Astrocyte (in vitro differentiated cells and primary cell): ENCODE measurements at regions not wholly inside any gene's neighbourhood (a gene's known extent, or its start where the extent isn't known, plus 50 kb on each side); places are given as distances from the start of the nearest gene placed in this dataset.

Source experiments
- DNase-seq: peaks from one replicate; pipeline ENCODE4 v3.0.0-alpha.2; 2010; ENCODE audit warnings: low read depth
- FAIRE-seq: peaks from 2 replicates; lab custom pipeline; 2011; peaks lifted over from hg19 to GRCh38; lab: Jason Lieb, UNC
- H2AFZ ChIP-seq: 2 replicates; pipeline ENCODE4 v1.6.0; 2012; ENCODE audit warnings: low read depth, low read length, inconsistent platforms
- H3K27ac ChIP-seq: 2 replicates; pipeline ENCODE4 v1.5.1; 2011; ENCODE audit warnings: low read depth, low read length, inconsistent platforms
- H3K27me3 ChIP-seq: 2 replicates; pipeline ENCODE4 v1.6.0; 2011; ENCODE audit warnings: low read length, inconsistent platforms; ENCODE audit not compliant: insufficient read depth
- H3K36me3 ChIP-seq: 2 replicates; pipeline ENCODE4 v1.5.1; 2011; ENCODE audit warnings: low read length, inconsistent platforms; ENCODE audit not compliant: insufficient read depth
- H3K4me1 ChIP-seq: 2 replicates; pipeline ENCODE4 v1.5.1; 2011; ENCODE audit warnings: low read length, inconsistent platforms; ENCODE audit not compliant: insufficient read depth
- H3K4me2 ChIP-seq: 2 replicates; pipeline ENCODE4 v1.6.0; 2012; ENCODE audit warnings: low read length, inconsistent platforms
- H3K4me3 ChIP-seq: 2 replicates; pipeline ENCODE4 v1.5.1; 2011; ENCODE audit warnings: low read depth, mild to moderate bottlenecking, low read length, inconsistent platforms; ENCODE audit not compliant: insufficient read depth
- H3K79me2 ChIP-seq: 2 replicates; pipeline ENCODE4 v1.6.0; 2012; ENCODE audit warnings: mild to moderate bottlenecking, low read length, inconsistent platforms; ENCODE audit not compliant: insufficient read depth
- H3K9ac ChIP-seq: 2 replicates; pipeline ENCODE4 v1.6.0; 2012; ENCODE audit warnings: mild to moderate bottlenecking, low read length, inconsistent platforms
- H3K9me3 ChIP-seq: 2 replicates; pipeline ENCODE4 v1.5.1; 2012; ENCODE audit warnings: low read depth, mild to moderate bottlenecking, low read length, inconsistent platforms; ENCODE audit not compliant: insufficient read depth
- H4K20me1 ChIP-seq: 2 replicates; pipeline ENCODE4 v1.6.0; 2012; ENCODE audit warnings: low read length, inconsistent platforms; ENCODE audit not compliant: insufficient read depth
- H3K27ac Mint-ChIP-seq: one replicate; pipeline ENCODE4 v1.8.0; 2021; ENCODE audit warnings: mild to moderate bottlenecking, mixed read lengths; ENCODE audit not compliant: unreplicated experiment
- H3K27me3 Mint-ChIP-seq: one replicate; pipeline ENCODE4 v1.8.0; 2021; ENCODE audit warnings: low read depth, mixed read lengths; ENCODE audit not compliant: unreplicated experiment
- H3K36me3 Mint-ChIP-seq: one replicate; pipeline ENCODE4 v1.8.0; 2021; ENCODE audit warnings: low read depth, mixed read lengths; ENCODE audit not compliant: unreplicated experiment
- H3K4me1 Mint-ChIP-seq: one replicate; pipeline ENCODE4 v1.8.0; 2021; ENCODE audit warnings: low read depth, mixed read lengths; ENCODE audit not compliant: unreplicated experiment
- H3K4me3 Mint-ChIP-seq: one replicate; pipeline ENCODE4 v1.8.0; 2021; ENCODE audit warnings: mild to moderate bottlenecking, moderate library complexity, mixed read lengths; ENCODE audit not compliant: unreplicated experiment
- H3K9me3 Mint-ChIP-seq: one replicate; pipeline ENCODE4 v1.8.0; 2021; ENCODE audit warnings: mild to moderate bottlenecking, mixed read lengths; ENCODE audit not compliant: unreplicated experiment
- EZH2 ChIP-seq: IDR thresholded peaks from 2 replicates; pipeline ENCODE4 v1.6.1; 2012; ENCODE audit warnings: mild to moderate bottlenecking, low read length, inconsistent platforms; ENCODE audit not compliant: insufficient read depth
- TF ChIP-seq, protein P1 (sequence below): IDR thresholded peaks from 2 replicates; pipeline ENCODE4 v1.5.1; 2011; ENCODE audit warnings: low read depth, mild to moderate bottlenecking, inconsistent platforms, low read length, moderate library complexity; ENCODE audit not compliant: insufficient read depth

DNA sequence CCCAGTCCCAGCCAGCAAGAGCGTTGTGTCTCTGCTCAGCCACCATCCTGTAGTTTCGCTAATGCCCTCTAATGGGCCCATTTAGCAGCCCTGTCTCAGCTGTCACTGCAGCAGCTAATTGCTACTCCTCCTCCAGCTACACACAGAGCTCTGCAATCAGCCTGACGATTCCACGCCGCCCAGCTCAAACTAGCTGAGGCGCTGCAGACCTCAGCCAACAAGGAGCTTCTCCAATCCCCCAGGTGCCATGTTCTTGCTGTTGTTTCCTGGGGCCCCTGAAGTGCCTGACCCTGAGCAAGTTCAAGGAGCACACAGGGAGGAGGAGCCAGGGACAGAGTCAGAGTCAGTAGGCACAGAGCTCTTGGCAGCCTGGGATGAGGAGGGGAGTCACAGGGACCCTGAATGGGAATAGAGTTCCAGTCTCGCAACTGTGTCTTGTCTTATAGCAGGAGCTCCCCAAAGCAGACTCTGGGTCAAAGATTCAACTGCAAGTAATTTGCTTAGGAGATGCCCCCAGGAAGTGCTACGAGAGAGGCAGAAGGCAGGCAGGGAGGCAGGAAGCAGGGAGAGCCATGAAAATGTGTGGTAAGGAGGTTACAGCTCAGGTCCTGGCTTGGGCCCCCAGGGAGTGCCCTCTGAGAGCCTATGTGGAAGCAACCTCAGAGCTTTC lies 135.8 kb upstream of the UNC5B start:
- no peaks in the 10 kb centered on the region for H3K4me1 ChIP-seq
- no peaks in the 10 kb centered on the region for H3K79me2 ChIP-seq
- H3K4me2 ChIP-seq, result no peak overlapping the region
- H3K27ac ChIP-seq, result no peak overlapping the region
- no peaks in the 10 kb centered on the region for H3K9me3 ChIP-seq
- Mint-ChIP-seq H3K36me3 (no peaks in the 10 kb centered on the region), H3K4me3 (no peak overlapping the region), H3K27me3 (peaks cover 73% of the 10 kb centered on the region), H3K9me3 (peaks cover 8% of the 10 kb centered on the region), H3K4me1 (peaks cover 2% of the 10 kb centered on the region), H3K27ac (no peak overlapping the region)
- H3K27me3 ChIP-seq, result peaks cover 21% of the 10 kb centered on the region
- H3K36me3 ChIP-seq, result no peaks in the 10 kb centered on the region
- H4K20me1 ChIP-seq, result no peaks in the 10 kb centered on the region
- TF ChIP-seq EZH2, result no peak
- TF ChIP-seq, protein P1, sequence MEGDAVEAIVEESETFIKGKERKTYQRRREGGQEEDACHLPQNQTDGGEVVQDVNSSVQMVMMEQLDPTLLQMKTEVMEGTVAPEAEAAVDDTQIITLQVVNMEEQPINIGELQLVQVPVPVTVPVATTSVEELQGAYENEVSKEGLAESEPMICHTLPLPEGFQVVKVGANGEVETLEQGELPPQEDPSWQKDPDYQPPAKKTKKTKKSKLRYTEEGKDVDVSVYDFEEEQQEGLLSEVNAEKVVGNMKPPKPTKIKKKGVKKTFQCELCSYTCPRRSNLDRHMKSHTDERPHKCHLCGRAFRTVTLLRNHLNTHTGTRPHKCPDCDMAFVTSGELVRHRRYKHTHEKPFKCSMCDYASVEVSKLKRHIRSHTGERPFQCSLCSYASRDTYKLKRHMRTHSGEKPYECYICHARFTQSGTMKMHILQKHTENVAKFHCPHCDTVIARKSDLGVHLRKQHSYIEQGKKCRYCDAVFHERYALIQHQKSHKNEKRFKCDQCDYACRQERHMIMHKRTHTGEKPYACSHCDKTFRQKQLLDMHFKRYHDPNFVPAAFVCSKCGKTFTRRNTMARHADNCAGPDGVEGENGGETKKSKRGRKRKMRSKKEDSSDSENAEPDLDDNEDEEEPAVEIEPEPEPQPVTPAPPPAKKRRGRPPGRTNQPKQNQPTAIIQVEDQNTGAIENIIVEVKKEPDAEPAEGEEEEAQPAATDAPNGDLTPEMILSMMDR, result no peak
- H3K4me3 ChIP-seq, result no peak overlapping the region
- DNase-seq, result no peak
- H2AFZ ChIP-seq, result no peak overlapping the region
- no peak overlapping the region for H3K9ac ChIP-seq
- no peak for FAIRE-seq

DNA sequence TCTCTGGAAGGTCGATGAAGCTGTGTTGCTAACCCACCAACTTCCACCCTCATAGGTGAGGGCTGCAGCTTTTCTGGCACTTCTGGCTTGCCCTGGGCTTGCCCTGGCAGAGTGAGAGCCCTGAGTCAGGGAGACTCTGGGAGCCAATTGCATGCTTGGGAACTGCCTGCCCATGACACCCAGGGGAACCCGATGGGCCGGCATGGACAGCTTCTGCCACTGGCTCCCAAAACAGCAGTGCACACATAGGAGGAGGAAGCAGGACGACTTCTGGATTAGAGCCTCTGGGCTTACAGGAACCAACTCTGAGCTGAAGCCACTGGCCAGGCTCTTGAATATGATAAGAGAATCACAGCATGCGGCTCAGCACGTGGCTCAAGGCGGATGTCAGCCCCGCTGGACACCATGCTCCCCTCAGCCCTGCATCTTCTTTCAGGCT lies 135.2 kb upstream of the UNC5B start:
- H3K79me2 ChIP-seq, result no peaks in the 10 kb centered on the region
- FAIRE-seq (no peak), DNase-seq (no peak)
- peaks cover 7% of the 10 kb centered on the region for H3K9me3 Mint-ChIP-seq
- peaks cover 21% of the 10 kb centered on the region for H3K27me3 ChIP-seq
- no peak overlapping the region for H3K4me3 Mint-ChIP-seq
- H3K27ac ChIP-seq, result no peak overlapping the region
- peaks cover 2% of the 10 kb centered on the region for H3K4me1 Mint-ChIP-seq
- TF ChIP-seq, protein P1, result no peak
- no peak for TF ChIP-seq EZH2
- no peak overlapping the region for H3K4me3 ChIP-seq
- H3K27me3 Mint-ChIP-seq, result peaks cover 73% of the 10 kb centered on the region
- no peaks in the 10 kb centered on the region for H3K36me3 Mint-ChIP-seq
- no peak overlapping the region for H3K27ac Mint-ChIP-seq
- no peaks in the 10 kb centered on the region for H3K36me3 ChIP-seq
- no peak overlapping the region for H3K4me2 ChIP-seq
- H4K20me1 ChIP-seq, result no peaks in the 10 kb centered on the region
- H3K9me3 ChIP-seq, result no peaks in the 10 kb centered on the region
- no peak overlapping the region for H3K9ac ChIP-seq
- no peaks in the 10 kb centered on the region for H3K4me1 ChIP-seq
- no peak overlapping the region for H2AFZ ChIP-seq

DNA sequence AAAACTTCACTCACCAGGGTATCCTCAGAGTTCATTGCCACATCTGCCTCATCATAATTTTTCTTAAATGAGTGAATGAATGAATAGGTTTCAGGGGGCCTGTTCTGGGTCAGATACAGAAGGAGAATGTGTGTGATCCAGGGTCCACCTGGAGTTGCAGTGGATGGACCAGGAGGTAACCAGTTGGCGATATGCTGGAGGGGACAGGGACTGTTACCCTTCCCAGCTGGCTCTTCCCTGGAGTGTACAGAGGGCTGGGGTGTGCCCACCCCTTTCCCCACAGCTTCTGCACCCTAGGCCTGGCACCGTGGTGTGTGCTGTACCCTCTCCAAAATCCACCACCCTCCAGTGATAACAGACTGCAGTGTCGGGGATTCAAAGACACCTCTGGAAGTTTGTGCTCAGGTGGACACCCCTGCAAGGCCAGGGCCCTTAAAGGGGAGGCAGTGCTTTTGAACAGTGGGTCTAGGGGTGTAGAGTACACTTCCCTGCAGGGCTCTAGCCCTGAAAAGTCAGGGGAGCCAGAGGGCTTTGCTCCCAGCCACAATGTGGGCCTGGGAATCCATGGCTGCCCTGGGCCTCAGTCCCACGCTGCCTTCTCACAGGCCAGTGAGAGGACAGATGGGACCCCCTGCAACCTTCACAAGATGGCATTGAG lies 134.4 kb upstream of the UNC5B start:
- H3K9me3 ChIP-seq, result no peaks in the 10 kb centered on the region
- Mint-ChIP-seq H3K4me3 (no peak overlapping the region), H3K27me3 (peaks cover 69% of the 10 kb centered on the region), H3K27ac (no peak overlapping the region), H3K4me1 (peaks cover 2% of the 10 kb centered on the region), H3K36me3 (no peaks in the 10 kb centered on the region), H3K9me3 (peaks cover 7% of the 10 kb centered on the region)
- H3K4me1 ChIP-seq, result no peaks in the 10 kb centered on the region
- no peak for FAIRE-seq
- H3K36me3 ChIP-seq, result no peaks in the 10 kb centered on the region
- TF ChIP-seq, protein P1, result no peak
- TF ChIP-seq EZH2, result no peak
- H3K4me2 ChIP-seq, result no peak overlapping the region
- peaks cover 20% of the 10 kb centered on the region for H3K27me3 ChIP-seq
- no peak overlapping the region for H3K27ac ChIP-seq
- H3K4me3 ChIP-seq, result no peak overlapping the region
- no peak overlapping the region for H3K9ac ChIP-seq
- H4K20me1 ChIP-seq, result no peaks in the 10 kb centered on the region
- no peak for DNase-seq
- no peak overlapping the region for H2AFZ ChIP-seq
- H3K79me2 ChIP-seq, result no peaks in the 10 kb centered on the region
